Trophoblast cell (in vitro differentiated cells and primary cell): ENCODE measurements at regions not wholly inside any gene's neighbourhood (a gene's known extent, or its start where the extent isn't known, plus 50 kb on each side); places are given as distances from the start of the nearest gene placed in this dataset.

Experiments
- DNase-seq, 2 donors: peaks; one replicate each; pipeline ENCODE4 v3.0.0-alpha.2; 2016
- H2AFZ ChIP-seq: 2 replicates; pipeline ENCODE4 v1.6.1; 2013; ENCODE audit warnings: low read length, moderate library complexity, mild to moderate bottlenecking; ENCODE audit not compliant: insufficient read depth, poor library complexity
- H2AK5ac ChIP-seq: 2 replicates; pipeline ENCODE4 v1.6.1; 2013; ENCODE audit warnings: mild to moderate bottlenecking, low read length
- H2BK120ac ChIP-seq: 2 replicates; pipeline ENCODE4 v1.6.1; 2013; ENCODE audit warnings: low read length, mild to moderate bottlenecking, moderate library complexity; ENCODE audit not compliant: insufficient read depth, poor library complexity
- H2BK12ac ChIP-seq: 2 replicates; pipeline ENCODE4 v1.6.1; 2013; ENCODE audit warnings: mild to moderate bottlenecking, low read length, moderate library complexity
- H2BK5ac ChIP-seq: 2 replicates; pipeline ENCODE4 v1.6.1; 2013; ENCODE audit warnings: low read length, low read depth, moderate library complexity, mild to moderate bottlenecking; ENCODE audit not compliant: poor library complexity
- H3K14ac ChIP-seq: 2 replicates; pipeline ENCODE4 v1.6.1; 2013; ENCODE audit warnings: mild to moderate bottlenecking, low read length
- H3K18ac ChIP-seq: 2 replicates; pipeline ENCODE4 v1.6.1; 2013; ENCODE audit warnings: mild to moderate bottlenecking, low read length
- H3K23ac ChIP-seq: 2 replicates; pipeline ENCODE4 v1.6.1; 2013; ENCODE audit warnings: low read length
- H3K27ac ChIP-seq: 2 replicates; pipeline ENCODE4 v1.5.1; 2013; ENCODE audit warnings: low read depth, mild to moderate bottlenecking, inconsistent platforms, low read length, moderate library complexity
- H3K27me3 ChIP-seq: 2 replicates; pipeline ENCODE4 v1.6.1; 2013; ENCODE audit warnings: inconsistent platforms, mild to moderate bottlenecking, low read length, moderate library complexity; ENCODE audit not compliant: insufficient read depth
- H3K36me3 ChIP-seq, 2 experiments: 1 replicate in 1 of 2; 2 replicates in 1 of 2; pipeline ENCODE4 v1.6.1; 2013; ENCODE audit warnings: low read length in 2 of 2, mild to moderate bottlenecking in 2 of 2, moderate library complexity in 1 of 2; ENCODE audit not compliant: insufficient read depth in 2 of 2, control insufficient read depth in 1 of 2
- H3K4ac ChIP-seq: 2 replicates; pipeline ENCODE4 v1.6.1; 2013; ENCODE audit warnings: low read depth, mild to moderate bottlenecking, low read length, moderate library complexity
- H3K4me1 ChIP-seq, 2 experiments: 1 replicate in 1 of 2; 2 replicates in 1 of 2; pipeline ENCODE4 v1.6.1; 2013; ENCODE audit warnings: low read length in 2 of 2, mild to moderate bottlenecking in 2 of 2, moderate library complexity in 1 of 2; ENCODE audit not compliant: insufficient read depth in 2 of 2, control insufficient read depth in 1 of 2
- H3K4me2 ChIP-seq: 2 replicates; pipeline ENCODE4 v1.6.1; 2013; ENCODE audit warnings: inconsistent platforms, mild to moderate bottlenecking, low read length, moderate library complexity
- H3K4me3 ChIP-seq: 2 replicates; pipeline ENCODE4 v1.5.1; 2013; ENCODE audit warnings: mild to moderate bottlenecking, low read depth, low read length, inconsistent platforms
- H3K79me1 ChIP-seq: one replicate; pipeline ENCODE4 v1.6.1; 2013; ENCODE audit warnings: low read length
- H3K79me2 ChIP-seq: 2 replicates; pipeline ENCODE4 v1.6.1; 2013; ENCODE audit warnings: low read length, mild to moderate bottlenecking; ENCODE audit not compliant: control insufficient read depth, insufficient read depth, poor library complexity
- H3K9ac ChIP-seq: 2 replicates; pipeline ENCODE4 v1.6.1; 2013; ENCODE audit warnings: mild to moderate bottlenecking, low read length
- H3K9me3 ChIP-seq: 2 replicates; pipeline ENCODE4 v1.6.1; 2013; ENCODE audit warnings: low read depth, mild to moderate bottlenecking, control low read depth, inconsistent platforms, low read length; ENCODE audit not compliant: insufficient read depth
- H4K12ac ChIP-seq: 2 replicates; pipeline ENCODE4 v1.6.1; 2013; ENCODE audit warnings: low read depth, mild to moderate bottlenecking, low read length, moderate library complexity
- H4K8ac ChIP-seq: 2 replicates; pipeline ENCODE4 v1.6.1; 2013; ENCODE audit warnings: low read depth, mild to moderate bottlenecking, low read length, moderate library complexity
- H4K91ac ChIP-seq: one replicate; pipeline ENCODE4 v1.6.1; 2013; ENCODE audit warnings: low read depth, mild to moderate bottlenecking, low read length, moderate library complexity
- WGBS: extraction: QIAGEN DNeasy Blood & Tissue Kit; methylation state at CpG from one replicate; pipeline ENCODE4 v1.1.7; 2013; ENCODE audit warnings: missing lambda C conversion rate; ENCODE audit not compliant: insufficient read length, insufficient coverage; ENCODE audit errors: extremely low coverage; 5-methylcytosine and 5-hydroxymethylcytosine counted together

DNA sequence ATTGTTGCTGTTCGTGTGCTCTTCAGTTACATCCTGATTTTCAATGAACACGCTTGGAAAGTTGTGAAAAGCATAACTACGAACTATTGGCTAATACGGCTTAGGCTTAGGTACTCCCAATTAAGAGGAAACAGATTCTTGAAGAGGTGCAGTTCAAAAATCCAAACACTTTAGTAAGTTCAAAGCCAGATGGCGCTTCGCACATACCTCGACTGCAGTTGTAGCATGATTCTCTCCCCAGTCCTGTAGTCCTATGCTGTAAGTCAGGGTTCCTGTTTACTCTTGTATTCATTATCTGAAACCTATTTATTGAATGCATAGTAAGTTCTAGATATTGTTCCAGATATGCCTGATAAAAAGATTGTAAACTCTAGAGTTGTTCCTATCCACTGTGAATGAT is 165.2 kb downstream of the TRIB2 start:
- Histone ChIP-seq H3K4me2 (no peak overlapping the region), H3K9ac (no peak overlapping the region), H2AK5ac (no peak overlapping the region), H3K14ac (no peak overlapping the region), H3K27ac (no peak overlapping the region), H2BK120ac (no peak overlapping the region), H3K4ac (no peak overlapping the region), H3K4me3 (no peak overlapping the region), H3K23ac (no peak overlapping the region), H3K79me1 (no peaks in the 10 kb centered on the region), H4K91ac (no peak overlapping the region), H3K27me3 (no peaks in the 10 kb centered on the region), H3K4me1 (no peaks in the 10 kb centered on the region), H2BK12ac (no peak overlapping the region), H2AFZ (no peak overlapping the region), H3K36me3 (no peaks in the 10 kb centered on the region), H3K18ac (no peak overlapping the region), H3K79me2 (no peaks in the 10 kb centered on the region), H4K8ac (no peak overlapping the region), H2BK5ac (no peak overlapping the region), H4K12ac (no peak overlapping the region), H3K9me3 (no peaks in the 10 kb centered on the region)
- WGBS, result no CpG with 5 or more reads among the region's 7 CpGs
- DNase-seq, result no peak

DNA sequence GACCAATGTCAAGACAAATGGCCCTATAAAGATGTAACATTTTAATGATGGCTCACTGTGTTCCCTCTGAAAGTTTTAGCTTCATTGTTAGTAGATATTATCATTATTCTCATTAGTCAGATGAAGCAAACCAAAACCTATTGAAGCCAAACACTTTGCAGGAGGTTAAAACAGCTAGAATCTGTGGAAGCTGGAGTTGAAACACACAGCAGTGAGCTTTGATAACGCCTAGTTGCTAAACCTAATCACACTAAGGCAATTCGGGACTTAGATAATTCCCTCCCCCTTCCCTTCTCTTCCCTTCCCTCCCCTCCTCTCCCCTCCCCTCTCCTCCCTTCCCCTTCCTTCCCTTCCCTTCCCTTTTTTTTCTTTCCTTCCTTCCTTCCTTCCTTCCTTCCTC is 165.7 kb downstream of the TRIB2 start:
- H2AK5ac ChIP-seq, result no peak overlapping the region
- no peaks in the 10 kb centered on the region for H3K27me3 ChIP-seq
- DNase-seq, result no peak
- no peak overlapping the region for H3K14ac ChIP-seq
- H3K18ac ChIP-seq, result no peak overlapping the region
- no peak overlapping the region for H3K4me2 ChIP-seq
- no peak overlapping the region for H3K9ac ChIP-seq
- H3K27ac ChIP-seq, result no peak overlapping the region
- H3K36me3 ChIP-seq, result no peaks in the 10 kb centered on the region
- H2BK5ac ChIP-seq, result no peak overlapping the region
- no peak overlapping the region for H2AFZ ChIP-seq
- no CpG with 5 or more reads among the region's 2 CpGs for WGBS
- no peak overlapping the region for H4K12ac ChIP-seq
- no peaks in the 10 kb centered on the region for H3K4me1 ChIP-seq
- no peaks in the 10 kb centered on the region for H3K79me2 ChIP-seq
- no peak overlapping the region for H3K4ac ChIP-seq
- H2BK12ac ChIP-seq, result no peak overlapping the region
- no peak overlapping the region for H4K91ac ChIP-seq
- no peak overlapping the region for H4K8ac ChIP-seq
- H3K79me1 ChIP-seq, result no peaks in the 10 kb centered on the region
- H3K4me3 ChIP-seq, result no peak overlapping the region
- H3K9me3 ChIP-seq, result no peaks in the 10 kb centered on the region
- no peak overlapping the region for H3K23ac ChIP-seq
- no peak overlapping the region for H2BK120ac ChIP-seq

DNA sequence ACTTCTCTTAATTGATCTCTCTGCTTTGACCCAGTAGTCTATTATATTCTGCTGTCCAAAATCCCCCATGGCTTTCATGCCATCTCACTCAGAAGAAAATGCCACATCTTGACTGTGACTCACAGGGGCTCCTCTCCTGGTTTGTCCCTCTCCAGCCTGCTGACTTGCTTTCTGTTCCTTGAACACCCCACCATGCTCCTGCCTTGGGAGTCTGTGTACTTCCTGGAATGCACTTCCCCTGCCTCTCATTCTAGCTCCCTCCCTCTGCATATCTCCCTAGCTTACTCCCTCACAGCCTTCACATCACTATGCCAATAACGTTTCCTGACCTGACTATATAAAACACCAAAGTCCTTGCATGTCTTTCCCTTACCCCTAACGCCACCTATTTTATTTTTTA is 167.2 kb downstream of the TRIB2 start:
- no peak for DNase-seq
- no peak overlapping the region for H2AK5ac ChIP-seq
- no peak overlapping the region for H2AFZ ChIP-seq
- H3K23ac ChIP-seq, result no peak overlapping the region
- no peak overlapping the region for H2BK120ac ChIP-seq
- H3K4me3 ChIP-seq, result no peak overlapping the region
- no peaks in the 10 kb centered on the region for H3K4me1 ChIP-seq
- H3K27ac ChIP-seq, result no peak overlapping the region
- no peak overlapping the region for H2BK12ac ChIP-seq
- no peak overlapping the region for H3K18ac ChIP-seq
- H3K79me1 ChIP-seq, result no peaks in the 10 kb centered on the region
- H4K8ac ChIP-seq, result no peak overlapping the region
- H3K9me3 ChIP-seq, result no peaks in the 10 kb centered on the region
- no peaks in the 10 kb centered on the region for H3K27me3 ChIP-seq
- H3K36me3 ChIP-seq, result no peaks in the 10 kb centered on the region
- no peaks in the 10 kb centered on the region for H3K79me2 ChIP-seq
- 100% methylated on average over 1 of the region's 2 CpGs for WGBS
- H4K91ac ChIP-seq, result no peak overlapping the region
- no peak overlapping the region for H3K14ac ChIP-seq
- no peak overlapping the region for H3K4me2 ChIP-seq
- H2BK5ac ChIP-seq, result no peak overlapping the region
- H4K12ac ChIP-seq, result no peak overlapping the region
- no peak overlapping the region for H3K9ac ChIP-seq
- no peak overlapping the region for H3K4ac ChIP-seq

DNA sequence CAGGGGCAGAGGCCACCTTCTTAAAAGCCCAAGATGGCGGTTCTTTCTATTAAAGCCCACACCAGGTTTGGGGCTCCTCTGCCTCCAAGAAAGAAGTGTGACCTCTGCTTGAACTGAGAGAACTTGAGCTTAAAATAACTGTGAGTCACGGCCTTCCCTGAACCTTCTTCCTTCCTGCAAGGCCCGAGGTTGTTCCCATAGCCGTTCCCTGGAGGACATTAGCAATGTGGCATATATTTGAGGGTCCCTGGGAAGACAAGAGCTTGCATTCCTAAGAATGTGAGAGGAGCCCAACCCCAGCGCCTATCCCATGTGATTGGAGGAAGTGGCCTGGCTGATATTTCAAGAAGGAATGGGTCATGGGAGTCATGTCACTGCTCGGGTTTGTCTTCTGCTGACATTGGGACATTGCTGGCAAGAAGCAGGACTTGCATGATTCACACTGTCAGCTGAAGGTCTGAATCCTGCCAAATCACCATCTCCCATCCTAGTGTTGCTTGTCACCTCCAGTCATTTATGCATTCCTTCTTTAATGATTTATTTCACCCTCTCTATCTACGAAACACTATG is 168.1 kb downstream of the TRIB2 start:
- no CpG with 5 or more reads among the region's 7 CpGs for WGBS
- no peaks in the 10 kb centered on the region for H3K9me3 ChIP-seq
- H3K14ac ChIP-seq, result no peak overlapping the region
- no peak overlapping the region for H2AK5ac ChIP-seq
- no peak overlapping the region for H3K4me3 ChIP-seq
- H2BK120ac ChIP-seq, result no peak overlapping the region
- H3K36me3 ChIP-seq, result no peaks in the 10 kb centered on the region
- no peak overlapping the region for H4K12ac ChIP-seq
- no peaks in the 10 kb centered on the region for H3K4me1 ChIP-seq
- H3K27me3 ChIP-seq, result no peaks in the 10 kb centered on the region
- H3K79me1 ChIP-seq, result no peaks in the 10 kb centered on the region
- H3K4ac ChIP-seq, result no peak overlapping the region
- H2BK5ac ChIP-seq, result no peak overlapping the region
- no peak overlapping the region for H4K91ac ChIP-seq
- no peak overlapping the region for H3K18ac ChIP-seq
- H4K8ac ChIP-seq, result no peak overlapping the region
- no peaks in the 10 kb centered on the region for H3K79me2 ChIP-seq
- no peak overlapping the region for H3K9ac ChIP-seq
- H2AFZ ChIP-seq, result no peak overlapping the region
- H3K27ac ChIP-seq, result no peak overlapping the region
- no peak for DNase-seq
- H3K23ac ChIP-seq, result no peak overlapping the region
- no peak overlapping the region for H2BK12ac ChIP-seq
- no peak overlapping the region for H3K4me2 ChIP-seq
